HL-60 (cell line): ENCODE measurements at regions not wholly inside any gene's neighbourhood (a gene's known extent, or its start where the extent isn't known, plus 50 kb on each side); places are given as distances from the start of the nearest gene placed in this dataset.

Experiments used
- GABPA ChIP-seq: IDR thresholded peaks from 2 replicates; pipeline ENCODE4 v1.6.1; 2012; ENCODE audit warnings: low read depth
- POLR2AphosphoS5 ChIP-seq: IDR thresholded peaks from 2 replicates; pipeline ENCODE4 v1.6.1; 2012; ENCODE audit warnings: low read depth
- REST ChIP-seq: IDR thresholded peaks from 2 replicates; pipeline ENCODE4 v1.6.1; 2012; ENCODE audit warnings: low read depth; ENCODE audit not compliant: insufficient replicate concordance
- SPI1 ChIP-seq: IDR thresholded peaks from 2 replicates; pipeline ENCODE4 v1.6.1; 2012; ENCODE audit warnings: low read depth, mild to moderate bottlenecking, borderline replicate concordance
- TF ChIP-seq, protein P1 (sequence below): IDR thresholded peaks from one replicate; pipeline ENCODE4 v1.5.1; 2011; ENCODE audit warnings: low read length, control low read depth, inconsistent platforms; ENCODE audit not compliant: insufficient read depth

- TF ChIP-seq, protein P1, sequence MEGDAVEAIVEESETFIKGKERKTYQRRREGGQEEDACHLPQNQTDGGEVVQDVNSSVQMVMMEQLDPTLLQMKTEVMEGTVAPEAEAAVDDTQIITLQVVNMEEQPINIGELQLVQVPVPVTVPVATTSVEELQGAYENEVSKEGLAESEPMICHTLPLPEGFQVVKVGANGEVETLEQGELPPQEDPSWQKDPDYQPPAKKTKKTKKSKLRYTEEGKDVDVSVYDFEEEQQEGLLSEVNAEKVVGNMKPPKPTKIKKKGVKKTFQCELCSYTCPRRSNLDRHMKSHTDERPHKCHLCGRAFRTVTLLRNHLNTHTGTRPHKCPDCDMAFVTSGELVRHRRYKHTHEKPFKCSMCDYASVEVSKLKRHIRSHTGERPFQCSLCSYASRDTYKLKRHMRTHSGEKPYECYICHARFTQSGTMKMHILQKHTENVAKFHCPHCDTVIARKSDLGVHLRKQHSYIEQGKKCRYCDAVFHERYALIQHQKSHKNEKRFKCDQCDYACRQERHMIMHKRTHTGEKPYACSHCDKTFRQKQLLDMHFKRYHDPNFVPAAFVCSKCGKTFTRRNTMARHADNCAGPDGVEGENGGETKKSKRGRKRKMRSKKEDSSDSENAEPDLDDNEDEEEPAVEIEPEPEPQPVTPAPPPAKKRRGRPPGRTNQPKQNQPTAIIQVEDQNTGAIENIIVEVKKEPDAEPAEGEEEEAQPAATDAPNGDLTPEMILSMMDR: peak; percentile 53
- TF ChIP-seq POLR2AphosphoS5 (no peak), GABPA (no peak), REST (no peak), SPI1 (peak; percentile 86)
These were observed 51.5 kb upstream of the TRPC3 start for GRCh38 chr4:122003335-122003734.
